ENCODE measurements at regions not wholly inside any gene's neighbourhood (a gene's known extent, or its start where the extent isn't known, plus 50 kb on each side); places are given as distances from the start of the nearest gene placed in this dataset.

GRCh38 chr2:77808599-77808998, 286.4 kb upstream of the LRRTM4 start:
- TF ChIP-seq CTCF (IDR thresholded peaks at IDR 0.05; ENCODE audit: insufficient read depth, low read length) (no peak), REST (IDR thresholded peaks at IDR 0.05; ENCODE audit: insufficient replicate concordance, low read depth) (no peak), POLR2AphosphoS5 (IDR thresholded peaks at IDR 0.05; ENCODE audit: low read depth) (no peak), GABPA (IDR thresholded peaks at IDR 0.05; ENCODE audit: low read depth) (no peak)
